OCI-LY7 (cell line): ENCODE measurements at regions not wholly inside any gene's neighbourhood (a gene's known extent, or its start where the extent isn't known, plus 50 kb on each side); places are given as distances from the start of the nearest gene placed in this dataset.

Source experiments
- BruUV-seq: library from RNA; stranded (reverse); fragments of 400-500 nt; replicated peaks from 2 replicates; lab custom pipeline; 2021; lab: Mats Ljungman, UMichigan
- CTCF ChIA-PET: fragments of 300-600 bp; sonication (Branson Sonifier 250); formaldehyde crosslinking; loops from one replicate; lab custom pipeline; 2022; ENCODE audit warnings: antibody characterized with exemption; ENCODE audit not compliant: unreplicated experiment; lab: Charles Lee
- POLR2A ChIA-PET: fragments of 300-600 bp; sonication (Branson Sonifier 250); formaldehyde crosslinking; loops from one replicate; lab custom pipeline; 2022; ENCODE audit warnings: antibody characterized with exemption; lab: Charles Lee
- DNase-seq: peaks from one replicate; pipeline ENCODE4 v3.0.0-alpha.2; 2015; ENCODE audit warnings: low spot score
- H2AFZ ChIP-seq: fragments of 200-600 bp; sonication (generic), shearing (Covaris generic); 2 replicates; pipeline ENCODE4 v1.6.1; 2014; ENCODE audit warnings: mild to moderate bottlenecking, antibody characterized with exemption, low read length, moderate library complexity
- H3K27ac ChIP-seq: fragments of 200-600 bp; sonication (generic); 2 replicates; pipeline ENCODE4 v1.5.1; 2014; ENCODE audit warnings: mixed run types, low read depth, mild to moderate bottlenecking, moderate library complexity, low read length, inconsistent platforms; ENCODE audit not compliant: poor library complexity, severe bottlenecking
- H3K36me3 ChIP-seq: fragments of 200-600 bp; sonication (generic); 2 replicates; pipeline ENCODE4 v1.6.1; 2014; ENCODE audit warnings: mild to moderate bottlenecking, antibody characterized with exemption, low read length, moderate library complexity, mixed read lengths; ENCODE audit not compliant: insufficient read depth
- H3K4me1 ChIP-seq: fragments of 200-600 bp; sonication (generic); 2 replicates; pipeline ENCODE4 v1.5.1; 2014; ENCODE audit warnings: mild to moderate bottlenecking, low read length; ENCODE audit not compliant: insufficient read depth, poor library complexity, severe bottlenecking
- H3K4me2 ChIP-seq: fragments of 200-600 bp; sonication (generic); 2 replicates; pipeline ENCODE4 v1.6.1; 2014; ENCODE audit warnings: mild to moderate bottlenecking, low read length
- H3K4me3 ChIP-seq: fragments of 200-600 bp; sonication (generic); 2 replicates; pipeline ENCODE4 v1.5.1; 2014; ENCODE audit warnings: mild to moderate bottlenecking, low read depth, low read length; ENCODE audit not compliant: poor library complexity, severe bottlenecking
- H3K79me2 ChIP-seq: fragments of 200-600 bp; sonication (generic); 2 replicates; pipeline ENCODE4 v1.6.1; 2016; ENCODE audit warnings: low read depth, mild to moderate bottlenecking, low read length, moderate library complexity, mixed read lengths; ENCODE audit not compliant: insufficient read depth
- H3K9me2 ChIP-seq: fragments of 200-600 bp; sonication (generic); 2 replicates; pipeline ENCODE4 v1.6.1; 2016; ENCODE audit warnings: mild to moderate bottlenecking, low read length, mixed read lengths; ENCODE audit not compliant: insufficient read depth
- H3K9me3 ChIP-seq: fragments of 200-600 bp; sonication (generic); 2 replicates; pipeline ENCODE4 v1.6.1; 2014; ENCODE audit warnings: mild to moderate bottlenecking, mixed run types, low read length, mixed read lengths
- H4K20me1 ChIP-seq: fragments of 200-600 bp; sonication (generic); 2 replicates; pipeline ENCODE4 v1.6.1; 2014; ENCODE audit warnings: mild to moderate bottlenecking, antibody characterized with exemption, low read length, moderate library complexity, mixed read lengths; ENCODE audit not compliant: insufficient read depth
- EZH2phosphoT487 ChIP-seq: fragments of 200-600 bp; sonication (generic); IDR thresholded peaks from 2 replicates; pipeline ENCODE4 v1.6.1; 2018; ENCODE audit warnings: low read depth, borderline replicate concordance, mild to moderate bottlenecking, mixed run types, antibody characterized with exemption, low read length, moderate library complexity, mixed read lengths
- intact Hi-C: fragments of 100-400 bp; cut with micrococcal nuclease; formaldehyde crosslinking; loops from one replicate; pipeline ENCODE4 v1.10.0; 2022; ENCODE audit not compliant: unreplicated experiment
- TF ChIP-seq, protein P1 (sequence below): fragments of 200-600 bp; sonication (generic); conservative IDR thresholded peaks from 2 replicates; pipeline ENCODE4 v1.5.1; 2014; ENCODE audit warnings: mild to moderate bottlenecking, antibody characterized with exemption, low read length, moderate library complexity, mixed read lengths

DNA sequence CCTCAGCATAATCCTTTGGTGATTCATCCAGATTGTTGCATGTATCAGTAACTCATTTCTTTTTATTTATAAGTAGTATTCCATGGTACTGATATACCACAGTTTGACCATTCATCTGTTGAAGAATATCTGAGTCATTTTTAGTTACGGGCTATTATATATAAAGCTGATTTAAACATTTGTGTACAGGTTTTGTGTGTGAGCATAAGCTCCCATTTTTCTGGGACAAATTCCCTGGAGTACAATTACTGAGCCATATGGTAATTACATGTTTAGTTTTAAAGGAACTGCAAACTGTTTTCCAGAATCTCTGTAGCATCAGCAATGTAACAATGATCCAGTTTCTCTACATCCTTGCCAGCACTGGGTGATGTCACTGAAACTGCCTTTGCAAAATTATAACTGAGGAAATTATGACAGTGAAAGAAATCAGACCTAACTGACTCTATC lies 236.2 kb upstream of the KRR1 start:
- H2AFZ ChIP-seq = no peak overlapping the region
- no peaks in the 10 kb centered on the region for H3K36me3 ChIP-seq
- no peaks in the 10 kb centered on the region for H4K20me1 ChIP-seq
- no peak overlapping the region for H3K4me2 ChIP-seq
- intact Hi-C loops = no loop called here
- H3K4me3 ChIP-seq = no peak overlapping the region
- ChIA-PET CTCF (no interaction called here), POLR2A (interaction anchor here (0.6 kb wide), 1 partner anchor 89 kb away, joined by 5 read pairs; no protein-coding TSS in a partner anchor)
- no peaks in the 10 kb centered on the region; the same call in 1 of the 2 replicates for H3K9me2 ChIP-seq
- no peaks in the 10 kb centered on the region for H3K4me1 ChIP-seq
- no peaks in the 10 kb centered on the region for H3K9me3 ChIP-seq
- DNase-seq = no peak
- H3K27ac ChIP-seq = no peak overlapping the region
- BruUV-seq = no TSS peak
- TF ChIP-seq EZH2phosphoT487 = no peak
- TF ChIP-seq, protein P1, sequence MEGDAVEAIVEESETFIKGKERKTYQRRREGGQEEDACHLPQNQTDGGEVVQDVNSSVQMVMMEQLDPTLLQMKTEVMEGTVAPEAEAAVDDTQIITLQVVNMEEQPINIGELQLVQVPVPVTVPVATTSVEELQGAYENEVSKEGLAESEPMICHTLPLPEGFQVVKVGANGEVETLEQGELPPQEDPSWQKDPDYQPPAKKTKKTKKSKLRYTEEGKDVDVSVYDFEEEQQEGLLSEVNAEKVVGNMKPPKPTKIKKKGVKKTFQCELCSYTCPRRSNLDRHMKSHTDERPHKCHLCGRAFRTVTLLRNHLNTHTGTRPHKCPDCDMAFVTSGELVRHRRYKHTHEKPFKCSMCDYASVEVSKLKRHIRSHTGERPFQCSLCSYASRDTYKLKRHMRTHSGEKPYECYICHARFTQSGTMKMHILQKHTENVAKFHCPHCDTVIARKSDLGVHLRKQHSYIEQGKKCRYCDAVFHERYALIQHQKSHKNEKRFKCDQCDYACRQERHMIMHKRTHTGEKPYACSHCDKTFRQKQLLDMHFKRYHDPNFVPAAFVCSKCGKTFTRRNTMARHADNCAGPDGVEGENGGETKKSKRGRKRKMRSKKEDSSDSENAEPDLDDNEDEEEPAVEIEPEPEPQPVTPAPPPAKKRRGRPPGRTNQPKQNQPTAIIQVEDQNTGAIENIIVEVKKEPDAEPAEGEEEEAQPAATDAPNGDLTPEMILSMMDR = no peak
- no peaks in the 10 kb centered on the region for H3K79me2 ChIP-seq

DNA sequence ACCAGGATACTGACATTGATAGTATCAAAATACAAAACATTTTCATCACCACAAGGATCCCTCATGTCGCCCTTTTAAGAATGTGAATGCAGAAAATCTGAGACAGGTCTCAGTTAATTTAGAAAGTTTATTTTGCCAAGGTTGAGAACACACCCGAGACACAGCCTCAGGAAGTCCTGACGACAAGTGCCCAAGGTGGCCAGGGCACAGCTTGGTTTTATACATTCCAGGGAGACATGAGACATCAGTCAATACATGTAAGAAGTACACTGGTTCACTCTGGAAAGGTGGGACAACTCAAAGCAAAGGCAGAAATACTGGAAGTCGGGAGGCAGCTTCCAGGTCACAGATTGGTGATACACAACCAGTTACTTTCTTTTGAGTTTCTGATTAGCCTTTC lies 235.2 kb upstream of the KRR1 start:
- H3K4me2 ChIP-seq = no peak overlapping the region
- no TSS peak for BruUV-seq

More for the DNA sequence above, 235.2 kb upstream of the KRR1 start:
- Histone ChIP-seq H4K20me1 (no peaks in the 10 kb centered on the region), H2AFZ (no peak overlapping the region), H3K36me3 (no peaks in the 10 kb centered on the region), H3K27ac (no peak overlapping the region), H3K79me2 (no peaks in the 10 kb centered on the region), H3K4me1 (no peaks in the 10 kb centered on the region), H3K4me3 (no peak overlapping the region), H3K9me3 (no peaks in the 10 kb centered on the region), H3K9me2 (no peaks in the 10 kb centered on the region; the same call in 1 of the 2 replicates)
- TF ChIP-seq EZH2phosphoT487 = no peak
- TF ChIP-seq, protein P1 = no peak
- DNase-seq = no peak
- ChIA-PET POLR2A (interaction anchor here (0.6 to 1.1 kb wide), 2 partner anchors 9 to 222 kb away, joined by 3 read pairs; no protein-coding TSS in a partner anchor), CTCF (no interaction called here)
- intact Hi-C loops = no loop called here
